Lung (tissue), 11 donors: ENCODE measurements at regions not wholly inside any gene's neighbourhood (a gene's known extent, or its start where the extent isn't known, plus 50 kb on each side); places are given as distances from the start of the nearest gene placed in this dataset.
A peak's percentile ranks its signal among the peaks of the same experiment; 100 is the strongest.

Experiments used
- ATAC-seq: fragments of 200-7000 bp; cut with Tn5 transposase; one replicate; pipeline ENCODE4 v1.9.1; 2020; ENCODE audit warnings: moderate number of reproducible peaks; ENCODE audit not compliant: insufficient read depth, low FRiP score
- DNase-seq, 3 donors: peaks; one replicate each; pipeline ENCODE4 v3.0.0-alpha.2; 2013 to 2017
- H3K27ac ChIP-seq, 2 donors: one replicate each; pipeline ENCODE4 v1.5.1; 2013; ENCODE audit warnings: mild to moderate bottlenecking in 2 of 2, moderate library complexity in 2 of 2, control low read depth in 1 of 2, inconsistent platforms in 1 of 2, low read depth in 1 of 2, low read length in 1 of 2
- H3K27me3 ChIP-seq, 3 donors: one replicate each; pipeline ENCODE4 v1.5.1; 2013; ENCODE audit warnings: low read length in 2 of 3; ENCODE audit not compliant: control insufficient read depth in 3 of 3, insufficient read depth in 3 of 3
- H3K36me3 ChIP-seq, 4 donors: one replicate each; pipeline ENCODE4 v1.5.1; 2013; ENCODE audit warnings: low read length in 4 of 4, mild to moderate bottlenecking in 1 of 4, moderate library complexity in 1 of 4; ENCODE audit not compliant: control insufficient read depth in 4 of 4, insufficient read depth in 4 of 4
- H3K4me1 ChIP-seq, 5 donors: one replicate each; pipeline ENCODE4 v1.5.1; 2013; ENCODE audit warnings: low read length in 5 of 5, mild to moderate bottlenecking in 2 of 5, moderate library complexity in 1 of 5; ENCODE audit not compliant: control insufficient read depth in 5 of 5, insufficient read depth in 5 of 5
- H3K4me3 ChIP-seq: one replicate; pipeline ENCODE4 v1.5.1; 2013; ENCODE audit warnings: mild to moderate bottlenecking, control low read depth, moderate library complexity
- H3K9ac ChIP-seq, 2 donors: one replicate each; pipeline ENCODE4 v1.5.1; 2013; ENCODE audit warnings: low read length in 2 of 2, control low read depth in 1 of 2; ENCODE audit not compliant: insufficient read depth in 1 of 2
- H3K9me3 ChIP-seq, 4 donors: one replicate each; pipeline ENCODE4 v1.5.1; 2013; ENCODE audit warnings: low read length in 3 of 4, mild to moderate bottlenecking in 1 of 4, moderate library complexity in 1 of 4; ENCODE audit not compliant: control insufficient read depth in 4 of 4, insufficient read depth in 3 of 4
- CTCF ChIP-seq: IDR thresholded peaks from 2 replicates; pipeline ENCODE4 v1.5.1; 2012; ENCODE audit warnings: mild to moderate bottlenecking; ENCODE audit errors: control extremely low read depth, extremely low read depth
- WGBS, 2 donors: extraction: QIAGEN DNeasy Blood & Tissue Kit; methylation state at CpG; one replicate each; pipeline ENCODE4 v1.1.7; 2013; 5-methylcytosine and 5-hydroxymethylcytosine counted together
- donor health status: control.
- donor health status: control.
- donor health status: Bipolar disorder and iron deficiency.
- donor health status: healthy.
- donor health status: DM: yes; HTN: yes; CAD: no.

- Histone ChIP-seq H3K27ac (no peak overlapping the region), H3K36me3 (no peaks in the 10 kb centered on the region), H3K9me3 (peaks cover 0 to 2% (median 0%) of the 10 kb centered on the region in 4 donors), H3K9ac (no peak overlapping the region), H3K4me1 (peaks cover 0 to 9% (median 7%) of the 10 kb centered on the region in 5 donors), H3K4me3 (no peak overlapping the region), H3K27me3 (no peaks in the 10 kb centered on the region)
- TF ChIP-seq CTCF: no peak
- WGBS, 2 donors: 68 to 84% methylated on average over 4 of the region's 4 CpGs
- no peak for DNase-seq
- no peak for ATAC-seq
Observed at GRCh38 chr1:100646001-100646400, 73.5 kb upstream of the VCAM1 start.

- Histone ChIP-seq H3K9me3 (peaks cover 0 to 5% (median under 1%) of the 10 kb centered on the region in 4 donors), H3K27me3 (no peaks in the 10 kb centered on the region), H3K27ac (no peak overlapping the region), H3K36me3 (no peaks in the 10 kb centered on the region), H3K4me1 (no peaks in the 10 kb centered on the region), H3K4me3 (no peak overlapping the region), H3K9ac (no peak overlapping the region)
- no peak for DNase-seq
- TF ChIP-seq CTCF: no peak
- WGBS, 2 donors: 87 to 96% methylated on average over 1 of the region's 1 CpG
- ATAC-seq: no peak
Observed at GRCh38 chr1:100649146-100649545, 70.4 kb upstream of the VCAM1 start.

- Histone ChIP-seq H3K27me3 (no peaks in the 10 kb centered on the region), H3K36me3 (no peaks in the 10 kb centered on the region), H3K4me3 (no peak overlapping the region), H3K27ac (no peak overlapping the region), H3K9me3 (peaks cover 0 to 5% (median 0%) of the 10 kb centered on the region in 4 donors), H3K9ac (no peak overlapping the region), H3K4me1 (peaks cover 0 to 2% (median 0%) of the 10 kb centered on the region in 5 donors)
- peak; percentile 62 for ATAC-seq
- DNase-seq: no peak
- TF ChIP-seq CTCF: no peak
- WGBS, 2 donors: 70 to 84% methylated on average over 10 of the region's 10 CpGs
Observed at GRCh38 chr1:100657876-100658715, 61.4 kb upstream of the VCAM1 start.

GRCh38 chr1:100658716-100659026, 60.9 kb upstream of the VCAM1 start:
- no peak overlapping the region for H3K4me3 ChIP-seq
- H3K9ac ChIP-seq: no peak overlapping the region
- DNase-seq: no peak
- H3K27ac ChIP-seq: no peak overlapping the region
- no peaks in the 10 kb centered on the region for H3K27me3 ChIP-seq
- ATAC-seq: no peak
- no peaks in the 10 kb centered on the region for H3K9me3 ChIP-seq
- H3K36me3 ChIP-seq: no peaks in the 10 kb centered on the region
- TF ChIP-seq CTCF: no peak
- H3K4me1 ChIP-seq: peaks cover 0 to 2% (median 0%) of the 10 kb centered on the region in 5 donors
